ENCODE measurements at regions not wholly inside any gene's neighbourhood (a gene's known extent, or its start where the extent isn't known, plus 50 kb on each side); places are given as distances from the start of the nearest gene placed in this dataset.

GRCh38 chr4:10746371-10747171 lies 62.0 kb upstream of the CLNK start:
- intact Hi-C loops (cut with DNase I; ENCODE audit: low total_unique reads): no loop called here
- no peak for DNase-seq (ENCODE audit: low spot score in 2 of 2)
- H3K4me3 ChIP-seq (ENCODE audit: low read depth, poor library complexity, severe bottlenecking): no peak overlapping the region
- no peak for TF ChIP-seq POLR2A (IDR thresholded peaks at IDR 0.05)
- no peak for TF ChIP-seq CTCF (IDR thresholded peaks at IDR 0.05)
- WGBS, 2 donors: 44 to 52% methylated on average over 3 of the region's 3 CpGs

GRCh38 chr4:10743357-10743756 lies 58.8 kb upstream of the CLNK start:
- TF ChIP-seq CTCF (IDR thresholded peaks at IDR 0.05) (no peak), POLR2A (IDR thresholded peaks at IDR 0.05) (no peak)
- H3K4me3 ChIP-seq (ENCODE audit: low read depth, poor library complexity, severe bottlenecking): no peak overlapping the region
- intact Hi-C loops (cut with DNase I; ENCODE audit: low total_unique reads): no loop called here
- DNase-seq (ENCODE audit: low spot score in 2 of 2): no peak
- 83 to 88% methylated on average over 3 of the region's 3 CpGs for WGBS, 2 donors

- no peak overlapping the region for H3K4me3 ChIP-seq (ENCODE audit: low read depth, poor library complexity, severe bottlenecking)
- intact Hi-C loops (cut with DNase I; ENCODE audit: low total_unique reads): no loop called here
- no peak for DNase-seq (ENCODE audit: low spot score in 2 of 2)
- no peak for TF ChIP-seq POLR2A (IDR thresholded peaks at IDR 0.05)
- no peak for TF ChIP-seq CTCF (IDR thresholded peaks at IDR 0.05)
- 86 to 100% methylated on average over 1 of the region's 1 CpG for WGBS, 2 donors
Observed at GRCh38 chr4:10741961-10742699, 57.6 kb upstream of the CLNK start.

- 67 to 70% methylated on average over 4 of the region's 4 CpGs for WGBS, 2 donors
- no peak overlapping the region for H3K4me3 ChIP-seq (ENCODE audit: low read depth, poor library complexity, severe bottlenecking)
- intact Hi-C loops (cut with DNase I; ENCODE audit: low total_unique reads): no loop called here
- no peak for TF ChIP-seq CTCF (IDR thresholded peaks at IDR 0.05)
- no peak for TF ChIP-seq POLR2A (IDR thresholded peaks at IDR 0.05)
- no peak for DNase-seq (ENCODE audit: low spot score in 2 of 2)
Observed at GRCh38 chr4:10740891-10741620, 56.5 kb upstream of the CLNK start.

- no peak for DNase-seq (ENCODE audit: low spot score in 2 of 2)
- WGBS, 2 donors: 65 to 71% methylated on average over 1 of the region's 1 CpG
- H3K4me3 ChIP-seq (ENCODE audit: low read depth, poor library complexity, severe bottlenecking): no peak overlapping the region
- TF ChIP-seq CTCF (IDR thresholded peaks at IDR 0.05): no peak
- TF ChIP-seq POLR2A (IDR thresholded peaks at IDR 0.05): no peak
- intact Hi-C loops (cut with DNase I; ENCODE audit: low total_unique reads): no loop called here
Observed at GRCh38 chr4:10740251-10740650, 55.7 kb upstream of the CLNK start.
